IMR-90 (cell line): ENCODE measurements at regions not wholly inside any gene's neighbourhood (a gene's known extent, or its start where the extent isn't known, plus 50 kb on each side); places are given as distances from the start of the nearest gene placed in this dataset.

ENCODE experiments used
- ATAC-seq: fragments of 200-7000 bp; cut with Tn5 transposase; 2 replicates; pipeline ENCODE4 v1.9.1; 2020; ENCODE audit warnings: low read depth, mild to moderate bottlenecking, moderate library complexity
- BruUV-seq: library from RNA; stranded (reverse); fragments of 400-500 nt; replicated peaks from 2 replicates; lab custom pipeline; 2021; lab: Mats Ljungman, UMichigan
- CTCF ChIA-PET: fragments of 300-600 bp; formaldehyde crosslinking; extraction: SDS; loops from one replicate; lab custom pipeline; 2021; ENCODE audit warnings: antibody characterized with exemption; lab: Yijun Ruan, JAX
- POLR2A ChIA-PET: fragments of 300-600 bp; sonication (Branson Sonifier 250); formaldehyde crosslinking; loops from one replicate; lab custom pipeline; 2022; ENCODE audit warnings: antibody characterized with exemption; ENCODE audit not compliant: unreplicated experiment; lab: Charles Lee
- DNase-seq: peaks from one replicate; pipeline ENCODE4 v3.0.0; 2013
- H2AFZ ChIP-seq: replicated peaks from 2 replicates; pipeline ENCODE3; 2013; ENCODE audit warnings: low read length, mild to moderate bottlenecking; ENCODE audit not compliant: poor library complexity
- H2AK5ac ChIP-seq: 2 replicates; pipeline ENCODE4 v1.6.1; 2013; ENCODE audit warnings: low read depth, low read length, inconsistent platforms
- H2AK9ac ChIP-seq: replicated peaks from 2 replicates; pipeline ENCODE3; 2013; ENCODE audit warnings: mild to moderate bottlenecking, low read depth, low read length, moderate library complexity; ENCODE audit not compliant: poor library complexity
- H2BK120ac ChIP-seq: 2 replicates; pipeline ENCODE4 v1.6.1; 2013; ENCODE audit warnings: low read depth, low read length, inconsistent platforms
- H2BK15ac ChIP-seq: 3 replicates; pipeline ENCODE4 v1.6.1; 2013; ENCODE audit warnings: low read depth, low read length, inconsistent platforms
- H2BK20ac ChIP-seq: 2 replicates; pipeline ENCODE4 v1.6.1; 2013; ENCODE audit warnings: low read depth, mild to moderate bottlenecking, inconsistent platforms, low read length, moderate library complexity
- H2BK5ac ChIP-seq: 2 replicates; pipeline ENCODE4 v1.6.1; 2013; ENCODE audit warnings: mild to moderate bottlenecking, low read depth, low read length, inconsistent platforms; ENCODE audit not compliant: poor library complexity, severe bottlenecking
- H3K14ac ChIP-seq: replicated peaks from 2 replicates; pipeline ENCODE4 v1.6.1; 2013; ENCODE audit warnings: low read depth, low read length, inconsistent platforms
- H3K18ac ChIP-seq: 2 replicates; pipeline ENCODE4 v1.6.1; 2013; ENCODE audit warnings: low read depth, low read length, control low read depth
- H3K23ac ChIP-seq: 2 replicates; pipeline ENCODE4 v1.6.1; 2013; ENCODE audit warnings: low read depth, low read length, inconsistent platforms
- H3K27ac ChIP-seq: 2 replicates; pipeline ENCODE4 v1.5.1; 2013; ENCODE audit warnings: mild to moderate bottlenecking, control low read depth, low read length; ENCODE audit not compliant: insufficient read depth
- H3K27me3 ChIP-seq: 2 replicates; pipeline ENCODE4 v1.6.1; 2013; ENCODE audit warnings: low read length; ENCODE audit not compliant: control insufficient read depth, insufficient read depth
- H3K36me3 ChIP-seq: 2 replicates; pipeline ENCODE4 v1.6.1; 2013; ENCODE audit warnings: low read length, mixed read lengths; ENCODE audit not compliant: control insufficient read depth, insufficient read depth
- H3K4ac ChIP-seq: 2 replicates; pipeline ENCODE4 v1.6.1; 2013; ENCODE audit warnings: low read depth, low read length, inconsistent platforms
- H3K4me1 ChIP-seq: 2 replicates; pipeline ENCODE4 v1.6.1; 2013; ENCODE audit warnings: low read length, mixed read lengths; ENCODE audit not compliant: control insufficient read depth, insufficient read depth
- H3K4me2 ChIP-seq: 2 replicates; pipeline ENCODE4 v1.6.1; 2013; ENCODE audit warnings: low read depth, mild to moderate bottlenecking, control low read depth, low read length, moderate library complexity
- H3K4me3 ChIP-seq: 2 replicates; pipeline ENCODE4 v1.5.1; 2013; ENCODE audit warnings: low read depth, mild to moderate bottlenecking, control low read depth, low read length, moderate library complexity; ENCODE audit not compliant: insufficient read depth
- H3K56ac ChIP-seq: 2 replicates; pipeline ENCODE4 v1.6.1; 2013; ENCODE audit warnings: low read length, inconsistent platforms; ENCODE audit not compliant: insufficient read depth; ENCODE audit errors: extremely low read depth
- H3K79me1 ChIP-seq, 2 experiments: 2 replicates each; pipeline ENCODE4 v1.6.1; 2013; ENCODE audit warnings: low read length in 2 of 2, inconsistent platforms in 1 of 2, low read depth in 1 of 2
- H3K9ac ChIP-seq: 2 replicates; pipeline ENCODE4 v1.6.1; 2013; ENCODE audit warnings: low read depth, low read length, control low read depth
- H3K9me1 ChIP-seq: 2 replicates; pipeline ENCODE4 v1.6.1; 2013; ENCODE audit warnings: low read length, inconsistent platforms; ENCODE audit not compliant: insufficient read depth
- H3K9me3 ChIP-seq: 2 replicates; pipeline ENCODE4 v1.6.1; 2013; ENCODE audit warnings: low read length; ENCODE audit not compliant: control insufficient read depth, insufficient read depth
- H4K20me1 ChIP-seq: 2 replicates; pipeline ENCODE4 v1.6.1; 2013; ENCODE audit warnings: low read length, inconsistent platforms; ENCODE audit not compliant: insufficient read depth
- H4K5ac ChIP-seq: 2 replicates; pipeline ENCODE4 v1.6.1; 2013; ENCODE audit warnings: mild to moderate bottlenecking, low read depth, low read length, control low read depth
- H4K8ac ChIP-seq, 2 experiments: 2 replicates each; pipeline ENCODE4 v1.6.1; 2013; ENCODE audit warnings: low read depth in 2 of 2, low read length in 2 of 2, control low read depth in 1 of 2, inconsistent platforms in 1 of 2
- H4K91ac ChIP-seq: 2 replicates; pipeline ENCODE4 v1.6.1; 2013; ENCODE audit warnings: low read depth, low read length, inconsistent platforms; ENCODE audit not compliant: insufficient read depth
- BHLHE40 ChIP-seq: fragments of 150-350 bp; IDR thresholded peaks from 2 replicates; pipeline ENCODE4 v1.6.1; 2016; ENCODE audit warnings: mild to moderate bottlenecking, low read depth, low read length
- MXI1 ChIP-seq: IDR thresholded peaks from 2 replicates; pipeline ENCODE4 v1.6.1; 2012; ENCODE audit warnings: low read depth, mild to moderate bottlenecking, low read length, moderate library complexity, borderline replicate concordance
- NFE2L2 ChIP-seq: fragments of 150-350 bp; IDR thresholded peaks from 2 replicates; pipeline ENCODE4 v1.6.1; 2016; ENCODE audit warnings: low read depth, mild to moderate bottlenecking, low read length
- RCOR1 ChIP-seq: IDR thresholded peaks from 2 replicates; pipeline ENCODE4 v1.6.1; 2012; ENCODE audit warnings: mild to moderate bottlenecking, low read length, improper control_type of control experiment; ENCODE audit not compliant: insufficient replicate concordance
- USF2 ChIP-seq: fragments of 150-350 bp; IDR thresholded peaks from 2 replicates; pipeline ENCODE4 v1.6.1; 2017; ENCODE audit warnings: mild to moderate bottlenecking, antibody characterized with exemption, low read length, low read depth
- WGBS, 2 experiments: methylation state at CpG; one replicate each; pipeline versions ENCODE4 v1.1.5 to v1.1.7; 2013; ENCODE audit warnings: missing lambda C conversion rate in 2 of 2; ENCODE audit not compliant: insufficient read length in 1 of 2; ENCODE audit errors: extremely low coverage in 2 of 2; 5-methylcytosine and 5-hydroxymethylcytosine counted together
- dilution Hi-C: fragments of 300-500 bp; cut with HindIII; formaldehyde crosslinking; loops from one replicate; pipeline ENCODE4 v1.14.3; 2018; ENCODE audit warnings: low sequenced_read_pairs; ENCODE audit not compliant: unreplicated experiment
- in situ Hi-C: fragments of 300-500 bp; cut with MboI; formaldehyde crosslinking; loops from 3 replicates; pipeline ENCODE4 v1.14.3; 2019; ENCODE audit warnings: low sequenced_read_pairs, inconsistent platforms, mixed read lengths
- intact Hi-C: fragments of 100-400 bp; cut with micrococcal nuclease; formaldehyde crosslinking; loops from 2 replicates; pipeline ENCODE4 v1.10.0; 2022

GRCh38 chrX:20527041-20527440 lies 260.3 kb upstream of the RPS6KA3 start:
- Histone ChIP-seq H4K8ac (no peak overlapping the region), H2BK20ac (no peak overlapping the region), H2BK120ac (no peak overlapping the region), H4K91ac (no peak overlapping the region), H4K20me1 (no peaks in the 10 kb centered on the region), H3K4me3 (no peak overlapping the region), H2BK5ac (no peak overlapping the region), H3K4me2 (no peak overlapping the region), H3K27ac (no peak overlapping the region), H3K4ac (no peak overlapping the region), H4K5ac (no peak overlapping the region), H3K27me3 (peaks cover 2% of the 10 kb centered on the region), H3K14ac (no peak overlapping the region), H3K9me1 (no peaks in the 10 kb centered on the region), H3K23ac (no peak overlapping the region), H3K9me3 (no peaks in the 10 kb centered on the region), H3K79me1 (no peaks in the 10 kb centered on the region), H3K9ac (no peak overlapping the region), H3K4me1 (peaks cover 4% of the 10 kb centered on the region; the same call in 1 of the 2 replicates), H3K36me3 (no peaks in the 10 kb centered on the region), H3K18ac (no peak overlapping the region), H2AK9ac (no peak overlapping the region), H2BK15ac (no peak overlapping the region), H3K56ac (no peak overlapping the region), H2AFZ (no peak overlapping the region), H2AK5ac (no peak overlapping the region)
- WGBS, 2 experiments, result 100% methylated on average over 1 of the region's 4 CpGs; no CpG with 5 or more reads in 1 of the 2 experiments
- dilution Hi-C loops (no loop called here), in situ Hi-C loops (loop anchor here (10.0 to 25.0 kb wide), 2 partner anchors 960 to 1448 kb away; no protein-coding TSS in a partner anchor), intact Hi-C loops (no loop called here)
- ATAC-seq, result no peak
- no peak for DNase-seq
- BruUV-seq, result no TSS peak
- ChIA-PET POLR2A (no interaction called here), CTCF (interaction anchor here (0.5 to 0.7 kb wide), 2 partner anchors 11 to 1458 kb away, joined by 3 read pairs; no protein-coding TSS in a partner anchor)
- no peak for TF ChIP-seq MXI1
- TF ChIP-seq NFE2L2, result no peak
- TF ChIP-seq RCOR1, result no peak
- TF ChIP-seq BHLHE40, result no peak
- no peak for TF ChIP-seq USF2
